ENCODE measurements at regions not wholly inside any gene's neighbourhood (a gene's known extent, or its start where the extent isn't known, plus 50 kb on each side); places are given as distances from the start of the nearest gene placed in this dataset.

GRCh38 chr2:39608686-39609441 is 56.9 kb upstream of the TMEM178A start:
- no peak for TF ChIP-seq POLR2A (IDR thresholded peaks at IDR 0.05; ENCODE audit: low read depth, low read length)
- TF ChIP-seq TAF1 (IDR thresholded peaks at IDR 0.05; ENCODE audit: borderline replicate concordance, low read depth, low read length) = no peak

Measured in GM12892 (cell line).